T-helper 2 cell treated with Interferon-gamma antibody and Interleukin-4, amounts not matched to agents 5 μg/mL and 100 μg/mL, for 36 hours (primary cell): ENCODE measurements at regions not wholly inside any gene's neighbourhood (a gene's known extent, or its start where the extent isn't known, plus 50 kb on each side); places are given as distances from the start of the nearest gene placed in this dataset.
"Not testable (repeated sequence)": the region's sequence is repeated elsewhere in the genome, so short reads cannot be mapped to it uniquely, and the experiment has no call there.

Source experiments
- DNase-seq: peaks from one replicate; pipeline ENCODE4 v3.0.0; 2021; ENCODE audit warnings: low spot score
- H3K27ac Mint-ChIP-seq: one replicate; pipeline ENCODE4 v1.8.0; 2021; ENCODE audit warnings: mild to moderate bottlenecking, mixed read lengths
- H3K27me3 Mint-ChIP-seq: one replicate; pipeline ENCODE4 v1.8.0; 2021; ENCODE audit warnings: low read depth, mixed read lengths
- H3K36me3 Mint-ChIP-seq: one replicate; pipeline ENCODE4 v1.8.0; 2021; ENCODE audit warnings: low read depth, mixed read lengths
- H3K4me1 Mint-ChIP-seq: one replicate; pipeline ENCODE4 v1.8.0; 2021; ENCODE audit warnings: low read depth, mixed read lengths
- H3K4me3 Mint-ChIP-seq: one replicate; pipeline ENCODE4 v1.8.0; 2022; ENCODE audit warnings: mild to moderate bottlenecking, moderate library complexity, mixed read lengths
- H3K9me3 Mint-ChIP-seq: one replicate; pipeline ENCODE4 v1.8.0; 2021; ENCODE audit warnings: mixed read lengths

DNA sequence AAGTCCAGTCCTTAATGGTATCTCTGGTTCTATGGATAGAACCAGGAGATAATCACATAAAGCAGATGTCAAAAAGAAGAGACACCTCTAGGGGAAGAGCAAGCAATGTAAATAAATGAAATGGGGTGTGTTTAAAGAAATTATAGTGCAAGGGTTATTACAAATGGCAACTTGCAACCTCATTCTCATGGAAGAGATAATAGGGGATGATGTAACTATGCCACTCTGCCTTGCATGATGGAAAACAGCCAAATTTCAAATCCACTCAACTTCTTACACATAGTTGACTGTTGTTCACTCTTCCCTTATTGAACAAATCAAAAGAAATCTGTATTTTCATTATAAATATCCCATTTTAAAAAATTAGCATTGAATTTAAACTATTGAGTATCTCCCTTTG lies 274.0 kb upstream of the TMPRSS15 start:
- H3K4me1 Mint-ChIP-seq: no peaks in the 10 kb centered on the region
- no peak for DNase-seq
- H3K36me3 Mint-ChIP-seq: no peaks in the 10 kb centered on the region

DNA sequence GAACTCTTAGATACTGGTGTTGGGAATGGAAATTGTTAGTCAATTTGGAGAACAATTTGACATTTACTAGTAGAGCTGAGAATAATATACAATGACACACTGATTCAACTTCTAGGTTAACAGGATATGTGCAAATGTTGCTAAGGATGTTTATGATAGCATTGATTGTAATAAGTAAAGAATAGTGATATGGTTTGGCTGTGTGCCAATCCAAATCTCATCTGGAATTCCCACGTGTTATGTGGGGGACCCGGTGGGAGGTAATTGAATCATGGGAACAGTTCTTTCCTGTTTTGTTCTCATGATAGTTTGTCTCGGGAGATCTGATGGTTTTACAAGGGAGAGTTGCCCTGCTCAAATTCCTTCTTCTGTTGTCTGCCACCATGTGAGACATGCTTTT lies 302.4 kb upstream of the TMPRSS15 start:
- H3K27me3 Mint-ChIP-seq: no peaks in the 10 kb centered on the region

More for the DNA sequence above, 274.0 kb upstream of the TMPRSS15 start:
- Mint-ChIP-seq H3K27ac (no peak overlapping the region), H3K27me3 (no peaks in the 10 kb centered on the region), H3K9me3 (peaks cover 35% of the 10 kb centered on the region), H3K4me3 (no peak overlapping the region)

DNA sequence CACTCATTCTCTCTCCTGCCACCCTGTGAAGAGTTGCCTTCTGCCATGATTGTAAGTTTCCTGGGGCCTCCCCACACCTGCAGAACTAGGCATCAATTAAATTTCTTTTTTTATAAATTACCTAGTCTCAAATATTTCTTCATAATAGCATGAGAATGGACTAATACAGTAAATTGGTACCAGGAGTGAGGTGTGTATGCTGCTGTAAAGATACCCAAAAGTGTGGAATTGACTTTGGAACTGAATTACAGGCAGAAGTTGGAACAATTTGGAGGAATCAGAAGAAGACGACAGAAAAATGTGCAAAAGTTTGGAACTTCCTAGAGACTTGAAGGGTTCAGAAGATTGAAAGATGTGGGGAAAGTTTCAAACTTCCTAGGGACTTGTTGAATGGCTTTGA lies 308.1 kb upstream of the TMPRSS15 start:
- Mint-ChIP-seq H3K4me1 (no peaks in the 10 kb centered on the region), H3K36me3 (no peaks in the 10 kb centered on the region), H3K4me3 (no peak overlapping the region), H3K9me3 (peaks cover 35% of the 10 kb centered on the region), H3K27ac (no peak overlapping the region), H3K27me3 (no peaks in the 10 kb centered on the region)
- DNase-seq: no peak

More for the DNA sequence above, 302.4 kb upstream of the TMPRSS15 start:
- H3K4me3 Mint-ChIP-seq: no peak overlapping the region
- H3K9me3 Mint-ChIP-seq: peaks cover 29% of the 10 kb centered on the region
- H3K4me1 Mint-ChIP-seq: no peaks in the 10 kb centered on the region
- no peak overlapping the region for H3K27ac Mint-ChIP-seq
- DNase-seq: no peak
- H3K36me3 Mint-ChIP-seq: no peaks in the 10 kb centered on the region

DNA sequence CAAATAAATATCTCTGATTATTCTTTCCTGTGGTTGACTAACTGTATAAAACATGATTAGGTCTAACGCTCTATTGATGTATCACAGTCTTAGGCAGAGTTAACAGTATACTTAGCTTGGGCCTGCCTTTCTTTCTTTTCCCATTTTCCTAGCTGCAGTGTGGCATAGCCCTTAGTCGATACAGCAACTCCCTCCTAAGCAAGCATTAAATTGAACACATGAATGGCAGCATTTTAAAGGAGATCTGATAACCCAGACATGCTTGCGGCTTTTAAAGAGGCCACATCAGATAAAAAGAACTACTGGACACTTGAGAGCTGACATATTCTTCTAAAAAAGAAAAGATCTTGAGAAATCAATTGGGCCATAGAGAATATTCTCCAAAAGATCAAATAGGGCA lies 312.0 kb upstream of the TMPRSS15 start:
- H3K9me3 Mint-ChIP-seq: peaks cover 47% of the 10 kb centered on the region
- H3K36me3 Mint-ChIP-seq: no peaks in the 10 kb centered on the region
- H3K4me1 Mint-ChIP-seq: no peaks in the 10 kb centered on the region
- no peaks in the 10 kb centered on the region for H3K27me3 Mint-ChIP-seq
- no peak overlapping the region for H3K4me3 Mint-ChIP-seq
- H3K27ac Mint-ChIP-seq: no peak overlapping the region
- DNase-seq: no peak

DNA sequence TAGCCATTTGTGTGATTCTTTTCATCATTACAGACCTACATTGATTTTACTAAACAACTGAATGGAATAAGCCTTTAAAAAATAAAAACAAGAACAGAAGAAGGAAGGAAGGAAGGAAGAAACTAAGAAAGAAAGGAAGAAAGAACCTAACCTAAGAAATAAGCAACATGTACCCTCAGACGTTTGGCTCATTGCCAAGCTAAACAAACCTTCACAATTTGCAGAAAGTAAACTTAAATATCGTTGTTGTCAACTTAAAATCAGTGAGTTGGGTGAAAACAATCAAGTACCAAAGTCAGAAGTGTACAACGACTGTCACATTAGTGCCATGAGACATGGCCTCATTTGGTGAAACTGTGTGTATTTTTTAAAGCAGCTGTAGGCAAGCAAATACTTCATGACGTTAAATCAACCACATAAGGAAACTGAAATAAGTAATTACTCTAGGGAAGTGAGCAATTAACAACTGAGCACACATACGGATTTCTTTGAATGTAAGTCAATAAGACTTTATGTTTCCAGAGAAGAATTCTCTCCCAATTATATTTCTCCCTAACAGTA lies 313.1 kb upstream of the TMPRSS15 start:
- H3K9me3 Mint-ChIP-seq: peaks cover 42% of the 10 kb centered on the region
- H3K4me1 Mint-ChIP-seq: no peaks in the 10 kb centered on the region
- no peaks in the 10 kb centered on the region for H3K36me3 Mint-ChIP-seq
- H3K27ac Mint-ChIP-seq: no peak overlapping the region
- no peak overlapping the region for H3K4me3 Mint-ChIP-seq
- H3K27me3 Mint-ChIP-seq: no peaks in the 10 kb centered on the region
- DNase-seq: no peak

DNA sequence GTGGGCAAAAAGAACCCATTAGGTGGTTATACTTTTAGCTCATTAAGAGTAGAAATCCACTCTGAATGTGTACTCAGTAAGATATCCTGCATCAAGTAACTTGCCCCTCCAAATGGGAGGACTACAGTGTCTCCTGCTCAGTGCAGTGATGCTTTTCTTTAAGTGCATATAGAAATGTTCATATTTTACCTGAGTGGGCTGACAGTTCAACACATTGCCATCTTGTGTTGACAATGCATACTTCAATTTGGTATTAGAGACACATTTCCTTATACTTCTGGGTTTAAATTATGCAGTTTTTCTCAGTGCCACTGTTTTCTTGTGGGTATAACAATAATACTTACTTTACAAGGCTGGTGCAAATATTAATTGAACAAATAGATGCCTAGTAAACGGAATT lies 318.6 kb upstream of the TMPRSS15 start:
- Mint-ChIP-seq H3K27ac (no peak overlapping the region), H3K4me3 (no peak overlapping the region), H3K36me3 (no peaks in the 10 kb centered on the region), H3K9me3 (peaks cover 41% of the 10 kb centered on the region), H3K4me1 (no peaks in the 10 kb centered on the region), H3K27me3 (no peaks in the 10 kb centered on the region)
- DNase-seq: no peak

DNA sequence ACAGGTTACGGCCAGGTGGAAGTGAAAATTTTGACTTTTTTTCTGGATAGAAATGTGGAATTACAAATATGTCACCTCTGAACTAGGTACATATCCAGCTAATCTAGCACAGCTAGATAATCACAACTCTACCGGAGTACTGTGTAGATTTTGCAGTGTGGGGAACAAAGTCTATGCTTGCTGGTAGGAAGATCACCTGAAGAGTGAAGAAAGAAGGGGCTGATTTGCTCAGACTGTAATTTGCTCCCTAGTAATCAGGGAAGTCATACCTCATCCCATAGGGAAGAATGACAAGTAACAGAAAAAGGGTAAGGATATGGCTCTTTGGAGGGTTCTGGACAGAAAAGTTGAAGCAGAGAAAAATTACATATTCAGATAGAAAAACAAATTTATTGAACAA lies 319.6 kb upstream of the TMPRSS15 start:
- DNase-seq: no peak
- Mint-ChIP-seq H3K27me3 (no peaks in the 10 kb centered on the region), H3K4me3 (no peak overlapping the region), H3K36me3 (no peaks in the 10 kb centered on the region), H3K9me3 (peaks cover 36% of the 10 kb centered on the region), H3K4me1 (no peaks in the 10 kb centered on the region), H3K27ac (no peak overlapping the region)

DNA sequence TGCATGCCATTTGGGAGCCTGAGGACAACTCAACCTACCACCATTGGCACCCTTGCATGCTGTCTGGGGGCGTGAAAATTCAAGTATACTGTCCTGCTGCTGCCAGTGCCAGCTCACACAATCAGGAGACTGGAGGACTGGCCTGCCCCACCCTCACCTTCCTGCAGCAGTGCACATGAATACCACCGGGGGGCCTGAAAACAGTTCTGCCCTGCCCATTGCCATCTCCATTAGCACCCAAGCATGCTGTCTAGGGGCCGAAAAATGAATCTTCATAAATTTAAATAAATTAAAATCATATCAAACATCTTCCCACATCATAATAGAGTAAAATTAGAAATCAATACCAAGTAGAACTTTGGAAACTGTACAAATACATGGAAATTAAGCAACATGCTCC lies 322.1 kb upstream of the TMPRSS15 start:
- Mint-ChIP-seq H3K27ac (no peak overlapping the region), H3K4me1 (no peaks in the 10 kb centered on the region), H3K27me3 (no peaks in the 10 kb centered on the region), H3K4me3 (no peak overlapping the region), H3K9me3 (peaks cover 49% of the 10 kb centered on the region), H3K36me3 (no peaks in the 10 kb centered on the region)
- no peak for DNase-seq

DNA sequence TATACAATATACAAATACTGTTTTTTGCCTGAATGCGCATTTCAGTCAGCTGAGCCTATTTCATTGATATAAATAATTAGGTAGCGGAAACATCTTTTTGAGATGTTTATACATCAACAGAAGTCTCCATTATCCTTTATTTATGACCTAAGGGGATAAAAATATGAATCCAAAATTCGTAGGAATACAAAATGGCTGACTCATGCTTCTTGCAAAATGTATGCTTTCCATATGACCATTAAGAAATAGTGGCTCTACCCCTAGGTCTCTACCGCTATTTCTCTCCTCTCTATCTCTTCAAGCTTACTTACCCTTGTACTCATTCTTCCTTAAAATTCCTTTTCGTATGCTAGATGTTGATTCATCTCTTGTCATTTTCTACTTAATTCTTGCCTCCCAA lies 338.4 kb upstream of the TMPRSS15 start:
- Mint-ChIP-seq H3K4me1 (no peaks in the 10 kb centered on the region), H3K4me3 (no peak overlapping the region), H3K36me3 (no peaks in the 10 kb centered on the region), H3K27me3 (no peaks in the 10 kb centered on the region), H3K27ac (no peak overlapping the region), H3K9me3 (peaks cover 34% of the 10 kb centered on the region)
- DNase-seq: no peak

DNA sequence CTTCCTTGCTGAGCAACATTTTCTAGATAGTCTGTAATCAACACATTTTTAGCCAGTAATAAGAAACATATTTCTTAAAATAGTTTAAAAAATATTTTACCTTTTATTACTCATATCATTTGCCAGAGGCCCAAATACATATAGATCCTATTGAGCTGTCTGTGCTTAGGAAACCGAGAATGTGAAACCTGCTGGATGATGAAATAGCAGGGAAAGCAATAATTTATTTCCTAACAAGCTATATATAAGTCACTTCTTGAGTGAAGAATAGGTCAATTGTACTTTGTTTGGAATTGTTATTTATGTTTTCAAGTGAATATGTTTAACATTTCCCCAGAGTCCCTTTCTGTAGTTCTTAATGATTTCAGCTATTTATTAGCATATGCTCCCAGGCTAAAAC lies 339.9 kb upstream of the TMPRSS15 start:
- no peak overlapping the region for H3K4me3 Mint-ChIP-seq
- H3K9me3 Mint-ChIP-seq: peaks cover 37% of the 10 kb centered on the region
- no peak for DNase-seq
- H3K4me1 Mint-ChIP-seq: no peaks in the 10 kb centered on the region
- no peaks in the 10 kb centered on the region for H3K36me3 Mint-ChIP-seq
- H3K27me3 Mint-ChIP-seq: no peaks in the 10 kb centered on the region
- no peak overlapping the region for H3K27ac Mint-ChIP-seq

DNA sequence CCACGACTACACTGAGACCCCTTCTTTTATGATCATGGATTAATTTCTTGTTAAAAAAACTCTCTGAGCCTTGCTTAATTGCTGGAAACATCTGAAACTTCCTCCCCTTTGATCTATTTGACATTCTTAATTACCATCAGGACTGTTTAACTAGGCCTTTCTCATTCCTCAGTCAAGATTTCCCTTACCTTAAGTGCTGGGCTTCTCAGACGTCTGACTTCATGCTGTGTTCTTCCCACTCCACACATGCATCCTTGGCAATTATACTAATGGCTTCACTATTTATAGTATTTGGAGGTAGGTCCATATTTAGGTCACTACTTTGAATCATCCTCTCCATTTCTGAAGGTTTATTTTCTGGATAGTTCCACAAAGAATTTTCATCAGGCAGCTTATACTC lies 341.3 kb upstream of the TMPRSS15 start:
- H3K27ac Mint-ChIP-seq: no peak overlapping the region

DNA sequence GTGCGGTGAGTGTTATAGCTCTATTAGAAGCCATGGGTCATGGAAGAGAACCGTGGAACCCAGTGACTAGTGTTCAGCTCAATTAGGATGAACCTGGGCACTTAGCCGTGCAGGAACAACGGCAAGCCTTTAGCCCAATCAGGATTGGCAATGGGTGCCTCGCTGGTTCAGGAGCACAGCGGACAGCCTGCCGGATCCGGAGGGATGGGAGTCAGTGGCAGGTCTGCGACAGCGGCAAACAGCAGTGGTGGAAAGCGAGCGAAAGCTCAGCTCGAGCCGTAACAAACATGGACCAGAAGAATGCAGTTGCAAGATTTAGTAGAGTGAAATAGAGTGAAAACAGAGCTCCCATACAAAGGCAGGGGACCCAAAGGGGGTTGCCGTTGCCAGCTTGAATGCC lies 349.3 kb upstream of the TMPRSS15 start:
- DNase-seq, H3K4me1 Mint-ChIP-seq, H3K36me3 Mint-ChIP-seq, H3K27me3 Mint-ChIP-seq, H3K27ac Mint-ChIP-seq, H3K4me3 Mint-ChIP-seq: not testable (repeated sequence)
- peaks cover 43% of the 10 kb centered on the region for H3K9me3 Mint-ChIP-seq

More for the DNA sequence above, 341.3 kb upstream of the TMPRSS15 start:
- DNase-seq: no peak
- Mint-ChIP-seq H3K4me1 (no peaks in the 10 kb centered on the region), H3K9me3 (peaks cover 32% of the 10 kb centered on the region), H3K36me3 (no peaks in the 10 kb centered on the region), H3K4me3 (no peak overlapping the region), H3K27me3 (no peaks in the 10 kb centered on the region)

DNA sequence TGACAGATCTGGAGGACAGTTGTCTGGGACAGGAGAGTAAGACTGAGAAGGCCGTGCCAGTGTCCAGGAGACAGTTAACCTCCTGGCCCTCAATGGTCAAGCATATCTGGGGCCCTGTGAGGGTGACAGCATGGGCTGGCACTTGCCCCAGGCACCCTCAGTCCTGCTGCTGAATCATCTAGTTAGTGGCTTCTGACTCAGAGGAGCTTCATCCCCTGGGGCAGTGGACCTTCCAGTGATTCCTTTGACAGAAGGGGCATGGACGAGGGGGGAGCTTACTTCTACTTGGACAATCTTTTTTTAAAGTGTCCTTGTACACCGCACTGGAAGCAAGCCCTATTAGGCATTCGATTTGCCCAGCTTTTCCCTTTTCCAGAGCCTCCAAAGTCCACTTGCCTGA lies 352.7 kb upstream of the TMPRSS15 start:
- H3K4me3 Mint-ChIP-seq, DNase-seq, H3K36me3 Mint-ChIP-seq, H3K27ac Mint-ChIP-seq, H3K4me1 Mint-ChIP-seq, H3K27me3 Mint-ChIP-seq: not testable (repeated sequence)
- peaks cover 44% of the 10 kb centered on the region for H3K9me3 Mint-ChIP-seq

DNA sequence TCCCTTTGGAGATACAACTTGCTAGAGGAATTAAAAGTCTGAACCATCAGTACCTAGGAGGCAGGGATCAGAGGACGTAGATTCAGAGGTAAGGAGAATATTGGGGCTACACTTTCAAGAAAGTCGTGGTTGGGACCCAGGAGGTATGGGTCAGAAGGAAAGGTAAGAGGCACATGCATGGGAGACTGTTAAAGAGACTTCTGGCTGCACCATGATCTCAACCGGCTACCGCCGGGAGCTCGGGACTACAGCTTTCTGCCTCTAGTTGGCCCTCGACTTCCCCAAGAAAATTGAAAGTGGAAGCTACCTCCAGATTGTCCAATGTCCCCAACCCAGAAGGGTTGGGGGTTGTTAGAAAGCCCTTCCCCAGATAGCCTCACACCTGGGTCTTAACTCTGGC lies 355.7 kb upstream of the TMPRSS15 start:
- Mint-ChIP-seq H3K27me3 (no peaks in the 10 kb centered on the region), H3K9me3 (peaks cover 36% of the 10 kb centered on the region), H3K4me3 (no peak overlapping the region), H3K4me1 (no peaks in the 10 kb centered on the region), H3K27ac (no peak overlapping the region), H3K36me3 (no peaks in the 10 kb centered on the region)
- no peak for DNase-seq

DNA sequence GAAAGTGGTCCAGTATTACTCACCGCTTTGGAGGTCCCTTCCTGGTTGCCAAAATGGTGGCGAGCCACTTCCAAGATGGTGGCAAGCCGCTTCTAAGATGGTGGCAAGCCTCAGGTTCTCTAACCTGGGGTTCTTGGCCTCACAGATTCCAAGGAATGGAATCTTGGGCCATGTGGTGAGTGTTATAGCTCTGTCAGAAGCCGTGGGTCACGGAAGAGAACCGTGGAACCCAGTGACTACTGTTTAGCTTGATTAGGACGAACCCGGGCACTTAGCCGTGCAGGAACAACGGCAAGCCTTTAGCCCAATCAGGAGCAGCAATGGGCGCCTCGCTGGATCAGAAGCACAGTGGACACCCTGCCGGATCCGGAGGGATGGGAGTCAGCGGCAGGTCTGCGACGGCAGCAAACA lies 356.2 kb upstream of the TMPRSS15 start:
- DNase-seq: no peak
- Mint-ChIP-seq H3K4me3 (no peak overlapping the region), H3K27me3 (no peaks in the 10 kb centered on the region), H3K36me3 (no peaks in the 10 kb centered on the region), H3K27ac (no peak overlapping the region), H3K4me1 (no peaks in the 10 kb centered on the region), H3K9me3 (peaks cover 33% of the 10 kb centered on the region)
